ENCODE measurements at regions not wholly inside any gene's neighbourhood (a gene's known extent, or its start where the extent isn't known, plus 50 kb on each side); places are given as distances from the start of the nearest gene placed in this dataset.

DNA sequence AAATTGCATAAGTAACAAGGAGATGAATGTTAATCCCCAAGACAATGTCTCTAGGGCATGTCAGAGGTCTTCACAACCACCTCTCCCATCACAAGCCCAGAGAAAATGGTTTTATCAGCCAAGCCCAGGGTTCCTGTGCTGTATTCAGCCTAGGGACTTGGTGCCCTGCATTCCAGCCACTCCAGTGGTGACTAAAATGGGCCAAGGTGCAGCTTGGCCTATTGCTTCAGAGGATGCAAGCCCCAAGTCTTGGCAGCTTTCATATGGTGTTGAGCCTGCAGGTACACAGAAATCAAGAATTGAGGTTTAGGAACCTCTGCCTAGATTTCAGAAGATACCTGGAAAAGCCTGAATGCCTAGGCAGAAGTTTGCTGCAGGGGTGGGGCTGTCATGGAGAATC, 1118.6 kb downstream of the PLA2G4A start:
- no peak for TF ChIP-seq EZH2 (IDR thresholded peaks at IDR 0.05; ENCODE audit: borderline replicate concordance, low read depth, low read length, severe bottlenecking)
- TF ChIP-seq, protein P1, sequence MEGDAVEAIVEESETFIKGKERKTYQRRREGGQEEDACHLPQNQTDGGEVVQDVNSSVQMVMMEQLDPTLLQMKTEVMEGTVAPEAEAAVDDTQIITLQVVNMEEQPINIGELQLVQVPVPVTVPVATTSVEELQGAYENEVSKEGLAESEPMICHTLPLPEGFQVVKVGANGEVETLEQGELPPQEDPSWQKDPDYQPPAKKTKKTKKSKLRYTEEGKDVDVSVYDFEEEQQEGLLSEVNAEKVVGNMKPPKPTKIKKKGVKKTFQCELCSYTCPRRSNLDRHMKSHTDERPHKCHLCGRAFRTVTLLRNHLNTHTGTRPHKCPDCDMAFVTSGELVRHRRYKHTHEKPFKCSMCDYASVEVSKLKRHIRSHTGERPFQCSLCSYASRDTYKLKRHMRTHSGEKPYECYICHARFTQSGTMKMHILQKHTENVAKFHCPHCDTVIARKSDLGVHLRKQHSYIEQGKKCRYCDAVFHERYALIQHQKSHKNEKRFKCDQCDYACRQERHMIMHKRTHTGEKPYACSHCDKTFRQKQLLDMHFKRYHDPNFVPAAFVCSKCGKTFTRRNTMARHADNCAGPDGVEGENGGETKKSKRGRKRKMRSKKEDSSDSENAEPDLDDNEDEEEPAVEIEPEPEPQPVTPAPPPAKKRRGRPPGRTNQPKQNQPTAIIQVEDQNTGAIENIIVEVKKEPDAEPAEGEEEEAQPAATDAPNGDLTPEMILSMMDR (IDR thresholded peaks at IDR 0.05; ENCODE audit: borderline replicate concordance, extremely low read depth, low read length, poor library complexity, severe bottlenecking): no peak
- H3K79me2 ChIP-seq (ENCODE audit: insufficient read depth, low read length): no peaks in the 10 kb centered on the region
- H3K27ac ChIP-seq (ENCODE audit: low read length): no peak overlapping the region
- H4K20me1 ChIP-seq (ENCODE audit: insufficient read depth, low read length): no peaks in the 10 kb centered on the region
- H3K4me2 ChIP-seq (ENCODE audit: insufficient read depth, low read length): no peak overlapping the region
- H3K27me3 ChIP-seq (ENCODE audit: insufficient read depth, low read length, poor library complexity): no peaks in the 10 kb centered on the region
- DNase-seq (no peak), ATAC-seq (ENCODE audit: insufficient read depth, low read depth) (no peak)
- H3K4me1 ChIP-seq (ENCODE audit: insufficient read depth, low read length): no peaks in the 10 kb centered on the region
- H3K9ac ChIP-seq (ENCODE audit: low read depth, low read length): no peak overlapping the region
- H3K4me3 ChIP-seq (ENCODE audit: low read depth in 1 of 2, low read length in 2 of 2): no peak overlapping the region
- H3K9me3 ChIP-seq (ENCODE audit: insufficient read depth, low read length, severe bottlenecking): peaks cover 2% of the 10 kb centered on the region
- H3K36me3 ChIP-seq (ENCODE audit: insufficient read depth, low read length): no peaks in the 10 kb centered on the region
- no peak overlapping the region for H2AFZ ChIP-seq (ENCODE audit: low read depth, low read length)

DNA sequence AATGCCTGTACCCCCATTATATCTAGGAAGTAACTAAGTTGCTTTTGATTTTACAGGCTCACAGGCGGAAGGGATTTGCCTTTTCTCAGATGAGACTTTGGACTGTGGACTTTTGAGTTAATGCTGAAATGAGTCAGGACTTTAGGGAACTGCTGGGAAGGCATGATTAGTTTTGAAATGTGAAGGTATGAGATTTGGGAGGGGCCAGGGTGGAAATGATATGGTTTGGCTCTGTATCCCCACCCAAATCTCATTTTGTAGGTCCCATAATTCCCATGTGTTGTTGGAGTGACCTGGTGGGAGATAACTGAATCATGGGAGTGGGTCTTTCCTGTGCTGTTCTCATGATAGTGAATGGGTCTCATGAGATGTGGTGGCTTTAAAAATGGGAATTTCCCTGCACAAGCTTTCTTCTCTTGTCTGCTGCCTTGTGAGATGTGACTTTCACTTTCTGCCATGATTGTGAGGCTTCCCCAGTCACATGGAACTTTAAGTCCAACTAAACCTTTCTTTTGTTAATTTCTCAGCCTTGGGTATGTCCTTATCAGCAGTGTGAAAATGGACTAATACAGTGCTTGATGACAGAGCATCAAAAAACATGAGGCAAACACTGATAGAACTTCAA, 1119.5 kb downstream of the PLA2G4A start:
- Histone ChIP-seq H3K79me2 (ENCODE audit: insufficient read depth, low read length) (no peaks in the 10 kb centered on the region), H3K4me3 (ENCODE audit: low read depth in 1 of 2, low read length in 2 of 2) (no peak overlapping the region), H3K27me3 (ENCODE audit: insufficient read depth, low read length, poor library complexity) (no peaks in the 10 kb centered on the region), H3K9ac (ENCODE audit: low read depth, low read length) (no peak overlapping the region), H3K4me2 (ENCODE audit: insufficient read depth, low read length) (no peak overlapping the region), H3K36me3 (ENCODE audit: insufficient read depth, low read length) (no peaks in the 10 kb centered on the region), H3K27ac (ENCODE audit: low read length) (no peak overlapping the region), H3K4me1 (ENCODE audit: insufficient read depth, low read length) (no peaks in the 10 kb centered on the region), H2AFZ (ENCODE audit: low read depth, low read length) (no peak overlapping the region), H4K20me1 (ENCODE audit: insufficient read depth, low read length) (no peaks in the 10 kb centered on the region), H3K9me3 (ENCODE audit: insufficient read depth, low read length, severe bottlenecking) (peaks cover 2% of the 10 kb centered on the region)
- DNase-seq: no peak
- TF ChIP-seq EZH2 (IDR thresholded peaks at IDR 0.05; ENCODE audit: borderline replicate concordance, low read depth, low read length, severe bottlenecking): no peak
- TF ChIP-seq, protein P1 (IDR thresholded peaks at IDR 0.05; ENCODE audit: borderline replicate concordance, extremely low read depth, low read length, poor library complexity, severe bottlenecking): no peak
- ATAC-seq (ENCODE audit: insufficient read depth, low read depth): no peak

DNA sequence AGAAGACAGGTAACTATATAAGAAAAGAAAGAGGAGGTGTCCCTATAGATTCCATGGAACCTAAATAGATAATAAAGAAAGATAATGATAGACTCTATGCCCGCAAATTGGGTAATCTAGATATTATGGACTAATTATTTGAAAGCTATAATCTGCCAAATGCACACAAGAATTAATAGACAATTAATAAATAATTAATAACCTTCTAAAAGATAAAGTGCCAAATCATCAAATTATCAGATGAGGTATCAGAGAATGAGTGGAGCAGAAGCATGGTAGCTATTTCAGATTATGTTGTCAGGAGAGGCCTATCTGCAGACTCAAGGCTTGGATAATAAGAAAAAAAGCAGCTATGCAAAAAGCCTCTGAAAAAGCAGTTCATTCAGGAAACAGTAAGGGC, 1120.8 kb downstream of the PLA2G4A start:
- no peak for ATAC-seq (ENCODE audit: insufficient read depth, low read depth)
- no peaks in the 10 kb centered on the region for H3K4me1 ChIP-seq (ENCODE audit: insufficient read depth, low read length)
- TF ChIP-seq EZH2 (IDR thresholded peaks at IDR 0.05; ENCODE audit: borderline replicate concordance, low read depth, low read length, severe bottlenecking): no peak
- TF ChIP-seq, protein P1 (IDR thresholded peaks at IDR 0.05; ENCODE audit: borderline replicate concordance, extremely low read depth, low read length, poor library complexity, severe bottlenecking): no peak
- H3K9me3 ChIP-seq (ENCODE audit: insufficient read depth, low read length, severe bottlenecking): peaks cover 2% of the 10 kb centered on the region
- H3K27ac ChIP-seq (ENCODE audit: low read length): no peak overlapping the region
- no peak overlapping the region for H3K4me2 ChIP-seq (ENCODE audit: insufficient read depth, low read length)
- no peaks in the 10 kb centered on the region for H3K79me2 ChIP-seq (ENCODE audit: insufficient read depth, low read length)
- H4K20me1 ChIP-seq (ENCODE audit: insufficient read depth, low read length): no peaks in the 10 kb centered on the region
- DNase-seq: no peak
- no peak overlapping the region for H2AFZ ChIP-seq (ENCODE audit: low read depth, low read length)
- H3K27me3 ChIP-seq (ENCODE audit: insufficient read depth, low read length, poor library complexity): no peaks in the 10 kb centered on the region
- H3K36me3 ChIP-seq (ENCODE audit: insufficient read depth, low read length): no peaks in the 10 kb centered on the region
- no peak overlapping the region for H3K9ac ChIP-seq (ENCODE audit: low read depth, low read length)
- no peak overlapping the region for H3K4me3 ChIP-seq (ENCODE audit: low read depth in 1 of 2, low read length in 2 of 2)
